ENCODE measurements at regions not wholly inside any gene's neighbourhood (a gene's known extent, or its start where the extent isn't known, plus 50 kb on each side); places are given as distances from the start of the nearest gene placed in this dataset.

DNA sequence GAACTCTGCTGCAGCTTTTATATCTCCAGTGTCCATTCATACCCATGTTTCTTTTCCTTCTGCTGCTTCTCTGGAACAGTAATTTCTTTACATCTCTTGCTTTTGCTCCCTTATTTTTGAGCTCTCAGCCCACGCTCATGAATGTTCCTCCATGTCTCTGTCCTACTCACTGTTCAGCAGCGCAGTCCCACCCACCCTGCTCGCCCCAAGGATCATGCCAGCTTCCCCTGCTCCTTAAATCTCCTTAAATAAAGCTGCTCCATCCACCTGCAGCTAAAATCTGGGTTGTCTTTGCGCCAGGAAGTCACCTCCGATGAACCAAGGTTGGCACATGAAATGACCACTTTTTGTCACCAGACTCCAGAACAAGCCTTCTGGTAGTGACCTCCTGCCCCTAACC lies 201.1 kb upstream of the RGS6 start:
- TF ChIP-seq, protein P1, sequence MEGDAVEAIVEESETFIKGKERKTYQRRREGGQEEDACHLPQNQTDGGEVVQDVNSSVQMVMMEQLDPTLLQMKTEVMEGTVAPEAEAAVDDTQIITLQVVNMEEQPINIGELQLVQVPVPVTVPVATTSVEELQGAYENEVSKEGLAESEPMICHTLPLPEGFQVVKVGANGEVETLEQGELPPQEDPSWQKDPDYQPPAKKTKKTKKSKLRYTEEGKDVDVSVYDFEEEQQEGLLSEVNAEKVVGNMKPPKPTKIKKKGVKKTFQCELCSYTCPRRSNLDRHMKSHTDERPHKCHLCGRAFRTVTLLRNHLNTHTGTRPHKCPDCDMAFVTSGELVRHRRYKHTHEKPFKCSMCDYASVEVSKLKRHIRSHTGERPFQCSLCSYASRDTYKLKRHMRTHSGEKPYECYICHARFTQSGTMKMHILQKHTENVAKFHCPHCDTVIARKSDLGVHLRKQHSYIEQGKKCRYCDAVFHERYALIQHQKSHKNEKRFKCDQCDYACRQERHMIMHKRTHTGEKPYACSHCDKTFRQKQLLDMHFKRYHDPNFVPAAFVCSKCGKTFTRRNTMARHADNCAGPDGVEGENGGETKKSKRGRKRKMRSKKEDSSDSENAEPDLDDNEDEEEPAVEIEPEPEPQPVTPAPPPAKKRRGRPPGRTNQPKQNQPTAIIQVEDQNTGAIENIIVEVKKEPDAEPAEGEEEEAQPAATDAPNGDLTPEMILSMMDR (IDR thresholded peaks at IDR 0.05), result no peak
- TF ChIP-seq POLR2A (IDR thresholded peaks at IDR 0.05), result no peak

All from uterus (tissue), 2 donors.